HepG2 (cell line): ENCODE measurements at regions not wholly inside any gene's neighbourhood (a gene's known extent, or its start where the extent isn't known, plus 50 kb on each side); places are given as distances from the start of the nearest gene placed in this dataset.

Experiments
- ATAC-seq: fragments of 200-7000 bp; cut with Tn5 transposase; 3 replicates; pipeline ENCODE4 v1.9.1; 2020; ENCODE audit warnings: mild to moderate bottlenecking, moderate library complexity
- BruUV-seq: library from RNA; stranded (reverse); fragments of 400-500 nt; replicated peaks from 2 replicates; lab custom pipeline; 2021; lab: Mats Ljungman, UMichigan
- CTCF ChIA-PET: fragments of 300-600 bp; formaldehyde crosslinking; extraction: SDS; loops from one replicate; lab custom pipeline; 2021; ENCODE audit warnings: low total read pairs, inconsistent platforms, low intra/inter-chr PET ratio; lab: Yijun Ruan, JAX
- POLR2A ChIA-PET: fragments of 350-600 bp; sonication (Branson Sonifier 250); formaldehyde crosslinking; loops from one replicate; lab custom pipeline; 2020; ENCODE audit warnings: antibody characterized with exemption, inconsistent platforms; lab: Yijun Ruan, JAX
- DNase-seq: peaks from one replicate; pipeline ENCODE4 v3.0.0-alpha.2; 2015; ENCODE audit warnings: low spot score
- FAIRE-seq: peaks from 3 replicates; lab custom pipeline; 2011; peaks lifted over from hg19 to GRCh38; lab: Jason Lieb, UNC
- H2AFZ ChIP-seq: one replicate; pipeline ENCODE4 v1.6.1; 2011; ENCODE audit warnings: low read length, inconsistent platforms
- H3K27ac ChIP-seq: fragments of 300-600 bp; 3 replicates; pipeline ENCODE4 v1.8.0; 2011; ENCODE audit warnings: mixed run types, mild to moderate bottlenecking, mixed read lengths, low read length, inconsistent platforms; ENCODE audit not compliant: insufficient read depth; ENCODE audit errors: extremely low read length
- H3K27me3 ChIP-seq, 2 experiments: fragments of 200-600 bp in 1 of 2; 2 replicates in 1 of 2; 3 replicates in 1 of 2; pipeline versions ENCODE4 v1.6.0 to v1.8.0; 2011; ENCODE audit warnings: low read length in 2 of 2, mild to moderate bottlenecking in 2 of 2, moderate library complexity in 2 of 2, inconsistent platforms in 1 of 2; ENCODE audit not compliant: insufficient read depth in 2 of 2, control insufficient read depth in 1 of 2
- H3K36me3 ChIP-seq, 2 experiments: fragments of 200-600 bp in 1 of 2; replicated peaks in 1 of 2; 2 replicates in 1 of 2; 3 replicates in 1 of 2; pipeline versions ENCODE4 v1.5.1 to v1.8.0; 2011; ENCODE audit warnings: low read length in 2 of 2, inconsistent platforms in 1 of 2; ENCODE audit not compliant: insufficient read depth in 2 of 2, control insufficient read depth in 1 of 2
- H3K4me1 ChIP-seq: 2 replicates; pipeline ENCODE4 v1.5.1; 2012; ENCODE audit warnings: low read length, inconsistent platforms; ENCODE audit not compliant: insufficient read depth
- H3K4me2 ChIP-seq: 2 replicates; pipeline ENCODE4 v1.6.0; 2011; ENCODE audit warnings: low read depth, low read length, inconsistent platforms
- H3K4me3 ChIP-seq, 3 experiments: fragments of 200-600 bp in 1 of 3; sonication (generic), shearing (Covaris generic) in 1 of 3; replicated peaks in 1 of 3; 2 replicates each; pipeline ENCODE4 v1.5.1; 2011 to 2016; ENCODE audit warnings: low read length in 3 of 3, inconsistent platforms in 2 of 3, low read depth in 2 of 3, mild to moderate bottlenecking in 2 of 3, control low read depth in 1 of 3, mixed read lengths in 1 of 3; ENCODE audit not compliant: insufficient read depth in 1 of 3
- H3K79me2 ChIP-seq: one replicate; pipeline ENCODE4 v1.6.1; 2011; ENCODE audit warnings: low read length, inconsistent platforms; ENCODE audit not compliant: insufficient read depth
- H3K9ac ChIP-seq: 2 replicates; pipeline ENCODE4 v1.6.0; 2011; ENCODE audit warnings: mild to moderate bottlenecking, low read depth, low read length, inconsistent platforms; ENCODE audit not compliant: insufficient read depth
- H3K9me3 ChIP-seq: 2 replicates; pipeline ENCODE4 v1.5.1; 2012; ENCODE audit warnings: mild to moderate bottlenecking, low read length
- H4K20me1 ChIP-seq: 2 replicates; pipeline ENCODE4 v1.6.0; 2011; ENCODE audit warnings: inconsistent platforms, mild to moderate bottlenecking, low read length, moderate library complexity; ENCODE audit not compliant: insufficient read depth
- AHR ChIP-seq: IDR thresholded peaks from 2 replicates; pipeline ENCODE4 v1.6.1; 2018; ENCODE audit warnings: missing genetic modification reagents, missing compliant biosample characterization
- CEBPB ChIP-seq: IDR thresholded peaks from 2 replicates; pipeline ENCODE4 v1.6.1; 2011; ENCODE audit warnings: low read depth, low read length, improper control_type of control experiment, borderline replicate concordance
- HMG20A ChIP-seq: IDR thresholded peaks from 2 replicates; pipeline ENCODE4 v1.6.1; 2016; ENCODE audit warnings: borderline replicate concordance
- HOXD1 ChIP-seq: sonication (generic); formaldehyde crosslinking; IDR thresholded peaks from 2 replicates; pipeline ENCODE4 v1.5.0; 2020; ENCODE audit warnings: missing genetic modification reagents
- RARA ChIP-seq: IDR thresholded peaks from 2 replicates; pipeline ENCODE4 v1.6.1; 2016; ENCODE audit warnings: missing genetic modification reagents, missing compliant biosample characterization
- RFX1 ChIP-seq: fragments of 450-650 bp; IDR thresholded peaks from 2 replicates; pipeline ENCODE4 v1.6.1; 2017
- STAT5B ChIP-seq: sonication (generic); formaldehyde crosslinking; IDR thresholded peaks from 2 replicates; pipeline ENCODE4 v1.4.0; 2020; ENCODE audit warnings: missing genetic modification reagents
- ZNF276 ChIP-seq: sonication (generic); formaldehyde crosslinking; IDR thresholded peaks from 2 replicates; pipeline ENCODE4 v1.4.0; 2020; ENCODE audit warnings: mild to moderate bottlenecking, low read depth, missing genetic modification reagents
- ZNF33A ChIP-seq: sonication (generic); formaldehyde crosslinking; IDR thresholded peaks from 2 replicates; pipeline ENCODE4 v1.5.1; 2020; ENCODE audit warnings: missing genetic modification reagents, mild to moderate bottlenecking, moderate library complexity, borderline replicate concordance
- ZNF670 ChIP-seq: sonication (generic); formaldehyde crosslinking; IDR thresholded peaks from 2 replicates; pipeline ENCODE4 v1.8.0; 2022; ENCODE audit warnings: mild to moderate bottlenecking, missing genetic modification reagents, borderline replicate concordance
- ZNF672 ChIP-seq: sonication (generic); formaldehyde crosslinking; IDR thresholded peaks from 2 replicates; pipeline ENCODE4 v1.8.1; 2022; ENCODE audit warnings: missing genetic modification reagents
- WGBS: methylation state at CpG from one replicate; pipeline ENCODE4 v1.1.6; 2017; ENCODE audit warnings: low lambda C conversion rate; 5-methylcytosine and 5-hydroxymethylcytosine counted together
- in situ Hi-C: cut with HindIII; loops from 2 replicates; pipeline ENCODE4 v1.10.0; 2017; ENCODE audit warnings: low pct_unique_long_range_greater_than_20kb; ENCODE audit not compliant: extremely low pct_ligation_motif_present
- intact Hi-C: fragments of 100-400 bp; cut with micrococcal nuclease; formaldehyde crosslinking; loops from one replicate; pipeline ENCODE4 v1.10.0; 2022; ENCODE audit not compliant: unreplicated experiment

GRCh38 chrX:16316331-16316730 is 149.1 kb downstream of the MAGEB17 start:
- ATAC-seq (no peak), FAIRE-seq (no peak), DNase-seq (no peak)
- H3K27ac ChIP-seq, result no peak overlapping the region
- no peak overlapping the region for H2AFZ ChIP-seq
- H3K36me3 ChIP-seq, result no peaks in the 10 kb centered on the region
- no peak overlapping the region for H3K4me2 ChIP-seq
- H3K27me3 ChIP-seq, result no peaks in the 10 kb centered on the region
- no peak overlapping the region for H3K4me3 ChIP-seq
- H3K9me3 ChIP-seq, result no peaks in the 10 kb centered on the region
- no peaks in the 10 kb centered on the region for H3K4me1 ChIP-seq
- H4K20me1 ChIP-seq, result no peaks in the 10 kb centered on the region
- no peaks in the 10 kb centered on the region for H3K79me2 ChIP-seq
- ChIA-PET POLR2A (no interaction called here), CTCF (no interaction called here)
- no TSS peak for BruUV-seq
- no peak for TF ChIP-seq ZNF672 (CRISPR knock-in tag)
- no peak for TF ChIP-seq CEBPB
- TF ChIP-seq ZNF670 (CRISPR knock-in tag), result no peak
- no peak for TF ChIP-seq ZNF33A (CRISPR knock-in tag)
- no peak for TF ChIP-seq RFX1
- no peak for TF ChIP-seq AHR (CRISPR knock-in tag)
- no peak for TF ChIP-seq HMG20A
- intact Hi-C loops, result no loop called here
- 63% methylated on average over 4 of the region's 4 CpGs for WGBS
- in situ Hi-C loops, result no loop called here
- no peak overlapping the region for H3K9ac ChIP-seq

- POLR2A ChIA-PET, result no interaction called here
- Histone ChIP-seq H3K9ac (no peak overlapping the region), H3K27ac (no peak overlapping the region), H3K4me1 (no peaks in the 10 kb centered on the region), H3K27me3 (no peaks in the 10 kb centered on the region), H4K20me1 (no peaks in the 10 kb centered on the region), H3K9me3 (no peaks in the 10 kb centered on the region), H3K36me3 (no peaks in the 10 kb centered on the region), H3K4me3 (no peak overlapping the region), H3K4me2 (no peak overlapping the region), H3K79me2 (no peaks in the 10 kb centered on the region), H2AFZ (no peak overlapping the region)
- in situ Hi-C loops (no loop called here), intact Hi-C loops (no loop called here)
- DNase-seq (no peak), ATAC-seq (no peak), FAIRE-seq (no peak)
- TF ChIP-seq ZNF276 (CRISPR knock-in tag) (no peak), RARA (CRISPR knock-in tag) (no peak), STAT5B (no peak), HOXD1 (CRISPR knock-in tag) (no peak)
- WGBS, result 88% methylated on average over 2 of the region's 2 CpGs
- CTCF ChIA-PET, result no interaction called here
- no TSS peak for BruUV-seq
These were observed 152.6 kb downstream of the MAGEB17 start for GRCh38 chrX:16319929-16320328.
